ENCODE measurements at regions not wholly inside any gene's neighbourhood (a gene's known extent, or its start where the extent isn't known, plus 50 kb on each side); places are given as distances from the start of the nearest gene placed in this dataset.

DNA sequence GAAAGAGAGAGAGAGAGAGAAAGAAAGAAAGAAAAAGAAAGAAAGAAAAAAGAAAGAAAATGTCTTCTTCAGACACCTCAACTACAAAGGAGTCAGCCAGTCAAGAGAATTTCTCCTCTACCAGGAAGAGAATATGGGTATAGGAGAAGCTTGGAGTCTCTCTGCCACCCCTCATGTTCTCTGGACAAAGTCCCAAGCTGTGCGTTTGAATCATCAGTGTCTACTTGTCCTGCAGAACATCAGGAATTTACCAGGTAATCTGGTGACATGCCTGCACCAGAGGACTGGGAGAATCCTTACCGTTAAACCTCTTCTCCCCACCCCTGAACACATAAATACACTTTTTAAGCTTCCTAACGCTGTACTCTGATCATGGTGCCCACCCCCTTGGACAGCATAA lies 119.5 kb downstream of the TM9SF2 start:
- TF ChIP-seq GTF2F1 (IDR thresholded peaks at IDR 0.05; ENCODE audit: borderline replicate concordance, low read depth, low read length) (no peak), CBX8 (IDR thresholded peaks at IDR 0.05; ENCODE audit: borderline replicate concordance, low read depth, low read length) (no peak), EGR1 (IDR thresholded peaks at IDR 0.05; ENCODE audit: borderline replicate concordance, low read depth, low read length) (no peak), CTCF (IDR thresholded peaks at IDR 0.05; ENCODE audit: control extremely low read depth in 1 of 3, insufficient read depth in 1 of 3, low read depth in 1 of 3, low read length in 3 of 3) (no peak), SP1 (IDR thresholded peaks at IDR 0.05; ENCODE audit: low read depth, low read length) (no peak), JUN (IDR thresholded peaks at IDR 0.05; ENCODE audit: low read depth, low read length) (no peak), BRCA1 (IDR thresholded peaks at IDR 0.05; ENCODE audit: low read depth, low read length) (no peak), RFX5 (IDR thresholded peaks at IDR 0.05; ENCODE audit: borderline replicate concordance, low read depth, low read length) (no peak), EP300 (IDR thresholded peaks at IDR 0.05; ENCODE audit: borderline replicate concordance in 1 of 2, low read depth in 2 of 2, low read length in 2 of 2) (no peak)
- TF ChIP-seq, protein P1, sequence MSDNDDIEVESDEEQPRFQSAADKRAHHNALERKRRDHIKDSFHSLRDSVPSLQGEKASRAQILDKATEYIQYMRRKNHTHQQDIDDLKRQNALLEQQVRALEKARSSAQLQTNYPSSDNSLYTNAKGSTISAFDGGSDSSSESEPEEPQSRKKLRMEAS (IDR thresholded peaks at IDR 0.05), result no peak
- TF ChIP-seq, protein P2, sequence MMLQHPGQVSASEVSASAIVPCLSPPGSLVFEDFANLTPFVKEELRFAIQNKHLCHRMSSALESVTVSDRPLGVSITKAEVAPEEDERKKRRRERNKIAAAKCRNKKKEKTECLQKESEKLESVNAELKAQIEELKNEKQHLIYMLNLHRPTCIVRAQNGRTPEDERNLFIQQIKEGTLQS (IDR thresholded peaks at IDR 0.05; ENCODE audit: insufficient read depth, low read depth, low read length), result no peak

Data from H1 (cell line).